Stimulated activated effector memory CD8-positive, alpha-beta T cell treated with anti-CD3 and anti-CD28 coated beads, Interleukin-12 subunit alpha, Interleukin-12 subunit beta, amount 100 ng/mL, for 72 hours (primary cell): ENCODE measurements at regions not wholly inside any gene's neighbourhood (a gene's known extent, or its start where the extent isn't known, plus 50 kb on each side); places are given as distances from the start of the nearest gene placed in this dataset.

Experiments used
- ATAC-seq: fragments of 150-1000 bp; cut with Tn5 transposase; 2 replicates; pipeline ENCODE4 v1.10.0; 2021
- DNase-seq, 2 donors: peaks; one replicate each; pipeline ENCODE4 v3.0.0; 2021 to 2022; ENCODE audit warnings: low spot score in 2 of 2
- H3K27ac Mint-ChIP-seq: one replicate; pipeline ENCODE4 v1.8.0; 2022; ENCODE audit warnings: mild to moderate bottlenecking, mixed read lengths
- H3K36me3 Mint-ChIP-seq: one replicate; pipeline ENCODE4 v1.8.0; 2022; ENCODE audit warnings: mild to moderate bottlenecking, mixed read lengths
- H3K4me1 Mint-ChIP-seq: one replicate; pipeline ENCODE4 v1.8.0; 2022; ENCODE audit warnings: mixed read lengths
- H3K4me3 Mint-ChIP-seq: one replicate; pipeline ENCODE4 v1.8.0; 2022; ENCODE audit warnings: mild to moderate bottlenecking, mixed read lengths
- H3K9me3 Mint-ChIP-seq: one replicate; pipeline ENCODE4 v1.8.0; 2022; ENCODE audit warnings: mixed read lengths

DNA sequence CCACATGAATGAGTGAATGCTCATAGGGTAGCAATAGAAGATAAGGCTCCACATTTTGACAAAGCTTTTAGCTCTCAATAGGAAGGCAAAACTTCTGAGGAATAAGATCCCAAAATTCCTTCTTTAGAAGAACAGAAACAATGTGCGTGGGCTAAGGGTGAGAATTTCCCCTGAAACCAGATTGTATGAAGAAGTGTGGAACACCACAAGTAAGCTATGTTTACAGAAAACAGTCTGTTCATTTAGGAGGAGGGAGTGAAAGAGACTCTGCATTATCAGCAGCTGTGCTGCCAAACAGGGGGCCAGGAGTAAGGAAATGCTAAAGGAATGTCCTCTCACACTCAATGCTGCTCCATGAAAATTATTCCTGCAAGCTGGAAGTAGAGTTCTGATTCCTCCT, 851.6 kb downstream of the CENPC start:
- ATAC-seq = no peak
- no peaks in the 10 kb centered on the region for H3K4me1 Mint-ChIP-seq
- no peak overlapping the region for H3K27ac Mint-ChIP-seq
- DNase-seq = no peak
- peaks cover 23% of the 10 kb centered on the region for H3K9me3 Mint-ChIP-seq
- H3K36me3 Mint-ChIP-seq = no peaks in the 10 kb centered on the region
- no peak overlapping the region for H3K4me3 Mint-ChIP-seq

DNA sequence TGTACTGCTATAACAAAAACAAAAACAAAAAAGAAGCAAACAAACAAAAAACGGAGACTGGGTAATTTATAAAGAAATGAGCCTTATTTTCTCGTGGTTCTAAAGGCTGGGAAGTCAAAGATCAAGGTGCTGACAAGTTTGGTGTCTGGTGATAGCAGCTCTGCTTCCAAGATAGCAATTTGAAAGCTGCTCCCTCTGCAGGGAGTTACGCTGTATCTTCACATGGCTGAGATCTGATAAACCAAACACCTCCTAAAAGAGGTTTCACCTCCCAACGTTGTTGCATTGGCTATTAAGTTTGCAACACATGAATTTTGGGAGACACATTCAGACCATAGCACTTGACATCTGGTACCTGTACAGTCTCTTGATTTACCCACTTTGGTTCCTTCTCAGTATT, 854.2 kb downstream of the CENPC start:
- H3K4me1 Mint-ChIP-seq = no peaks in the 10 kb centered on the region
- no peak for DNase-seq
- ATAC-seq = no peak
- H3K27ac Mint-ChIP-seq = no peak overlapping the region
- H3K9me3 Mint-ChIP-seq = peaks cover 18% of the 10 kb centered on the region
- no peaks in the 10 kb centered on the region for H3K36me3 Mint-ChIP-seq
- H3K4me3 Mint-ChIP-seq = no peak overlapping the region

- DNase-seq (no peak), ATAC-seq (no peak)
- H3K27ac Mint-ChIP-seq = no peak overlapping the region
- H3K9me3 Mint-ChIP-seq = peaks cover 13% of the 10 kb centered on the region
- no peaks in the 10 kb centered on the region for H3K4me1 Mint-ChIP-seq
- no peaks in the 10 kb centered on the region for H3K36me3 Mint-ChIP-seq
- H3K4me3 Mint-ChIP-seq = no peak overlapping the region
Observed at GRCh38 chr4:66688674-66689073, 856.6 kb downstream of the CENPC start.

DNA sequence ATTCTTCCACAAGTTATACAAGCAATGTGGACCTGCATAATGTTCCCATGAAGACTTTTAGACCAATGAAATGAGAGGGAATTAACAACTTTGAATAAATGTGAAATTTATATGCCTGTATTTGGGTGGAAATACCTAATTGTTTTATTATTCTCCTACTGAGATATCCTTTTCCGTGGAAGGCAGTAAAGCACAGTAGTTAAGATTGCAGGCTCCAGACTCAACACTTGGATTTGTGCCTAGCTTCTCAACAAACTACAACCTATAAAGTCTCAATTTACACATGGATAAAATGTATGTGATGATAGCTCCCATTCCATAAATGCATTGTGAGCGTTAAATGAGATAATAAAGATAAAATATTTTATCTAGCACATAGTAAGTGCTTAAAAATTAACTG, 857.8 kb downstream of the CENPC start:
- Mint-ChIP-seq H3K36me3 (no peaks in the 10 kb centered on the region), H3K27ac (no peak overlapping the region)

DNA sequence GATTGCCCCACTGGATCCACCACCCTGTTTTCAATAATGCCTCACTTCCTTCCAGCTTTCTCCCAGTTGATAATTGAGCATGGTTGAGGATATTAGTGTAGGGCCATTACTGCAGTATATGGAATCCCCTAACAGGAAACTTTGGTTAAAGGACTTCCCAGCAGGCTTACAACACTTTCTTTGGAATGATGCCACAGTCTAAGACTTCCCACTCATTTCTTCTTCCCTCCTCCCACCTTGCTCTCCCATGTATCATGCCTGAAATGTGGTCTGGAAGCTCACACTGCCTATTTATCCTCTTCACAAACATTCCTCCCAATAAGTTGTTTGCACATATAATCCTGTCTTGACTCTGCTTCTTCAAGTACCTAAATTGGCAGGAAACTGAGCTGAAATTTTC, 863.3 kb downstream of the CENPC start:
- Mint-ChIP-seq H3K9me3 (peaks cover 11% of the 10 kb centered on the region), H3K4me3 (no peak overlapping the region), H3K36me3 (no peaks in the 10 kb centered on the region), H3K4me1 (no peaks in the 10 kb centered on the region), H3K27ac (no peak overlapping the region)
- ATAC-seq (no peak), DNase-seq (no peak)

More for the DNA sequence above, 857.8 kb downstream of the CENPC start:
- no peak for ATAC-seq
- Mint-ChIP-seq H3K4me1 (no peaks in the 10 kb centered on the region), H3K9me3 (peaks cover 7% of the 10 kb centered on the region), H3K4me3 (no peak overlapping the region)
- no peak for DNase-seq

GRCh38 chr4:66667249-66667648, 878.1 kb downstream of the CENPC start:
- H3K27ac Mint-ChIP-seq = no peak overlapping the region
- no peak for ATAC-seq
- DNase-seq = no peak
- no peak overlapping the region for H3K4me3 Mint-ChIP-seq
- H3K9me3 Mint-ChIP-seq = peaks cover 3% of the 10 kb centered on the region
- H3K4me1 Mint-ChIP-seq = no peaks in the 10 kb centered on the region
- H3K36me3 Mint-ChIP-seq = no peaks in the 10 kb centered on the region

- H3K36me3 Mint-ChIP-seq = no peaks in the 10 kb centered on the region
- no peaks in the 10 kb centered on the region for H3K4me1 Mint-ChIP-seq
- ATAC-seq (no peak), DNase-seq (no peak)
- peaks cover 8% of the 10 kb centered on the region for H3K9me3 Mint-ChIP-seq
- no peak overlapping the region for H3K27ac Mint-ChIP-seq
- H3K4me3 Mint-ChIP-seq = no peak overlapping the region
Observed at GRCh38 chr4:66662620-66663019, 882.7 kb downstream of the CENPC start.

- no peak overlapping the region for H3K4me3 Mint-ChIP-seq
- ATAC-seq (no peak), DNase-seq (no peak)
- no peak overlapping the region for H3K27ac Mint-ChIP-seq
- no peaks in the 10 kb centered on the region for H3K4me1 Mint-ChIP-seq
- no peaks in the 10 kb centered on the region for H3K36me3 Mint-ChIP-seq
- H3K9me3 Mint-ChIP-seq = peaks cover 8% of the 10 kb centered on the region
Observed at GRCh38 chr4:66658809-66659208, 886.5 kb downstream of the CENPC start.

GRCh38 chr4:66655505-66655904, 889.8 kb downstream of the CENPC start:
- Mint-ChIP-seq H3K4me3 (no peak overlapping the region), H3K36me3 (no peaks in the 10 kb centered on the region), H3K27ac (no peak overlapping the region), H3K9me3 (peaks cover 10% of the 10 kb centered on the region), H3K4me1 (no peaks in the 10 kb centered on the region)
- DNase-seq (no peak), ATAC-seq (no peak)

GRCh38 chr4:66653937-66654336, 891.4 kb downstream of the CENPC start:
- H3K4me3 Mint-ChIP-seq = no peak overlapping the region
- no peaks in the 10 kb centered on the region for H3K36me3 Mint-ChIP-seq
- no peak overlapping the region for H3K27ac Mint-ChIP-seq
- H3K9me3 Mint-ChIP-seq = peaks cover 3% of the 10 kb centered on the region
- no peaks in the 10 kb centered on the region for H3K4me1 Mint-ChIP-seq
- ATAC-seq (no peak), DNase-seq (no peak)

GRCh38 chr4:66649236-66649635, 896.1 kb downstream of the CENPC start:
- H3K36me3 Mint-ChIP-seq = no peaks in the 10 kb centered on the region
- no peaks in the 10 kb centered on the region for H3K4me1 Mint-ChIP-seq
- ATAC-seq (no peak), DNase-seq (no peak)
- no peak overlapping the region for H3K27ac Mint-ChIP-seq
- peaks cover 3% of the 10 kb centered on the region for H3K9me3 Mint-ChIP-seq
- H3K4me3 Mint-ChIP-seq = no peak overlapping the region

DNA sequence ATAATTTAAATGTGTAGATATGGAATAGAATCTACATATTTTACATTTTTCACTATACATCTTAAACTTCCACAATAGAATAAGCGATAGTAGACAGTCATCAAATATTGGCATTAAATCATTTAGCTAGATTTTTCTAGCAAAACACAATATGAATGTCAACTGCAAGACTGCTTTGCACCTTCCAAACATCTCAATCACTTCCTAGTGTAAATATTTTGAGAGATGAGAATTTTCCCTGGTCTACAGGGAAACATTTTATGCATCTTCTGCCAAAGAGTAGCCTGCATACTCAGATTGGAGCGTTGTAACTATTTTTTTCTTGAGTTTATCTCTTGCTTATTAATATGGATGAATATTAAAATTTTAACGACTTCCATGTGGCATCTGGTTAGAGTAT, 897.4 kb downstream of the CENPC start:
- no peak for DNase-seq
- no peaks in the 10 kb centered on the region for H3K9me3 Mint-ChIP-seq
- H3K4me3 Mint-ChIP-seq = no peak overlapping the region
- no peaks in the 10 kb centered on the region for H3K36me3 Mint-ChIP-seq
- H3K27ac Mint-ChIP-seq = no peak overlapping the region
- H3K4me1 Mint-ChIP-seq = no peaks in the 10 kb centered on the region
- no peak for ATAC-seq

- DNase-seq (no peak), ATAC-seq (no peak)
- H3K4me1 Mint-ChIP-seq = no peaks in the 10 kb centered on the region
- no peaks in the 10 kb centered on the region for H3K9me3 Mint-ChIP-seq
- H3K4me3 Mint-ChIP-seq = no peak overlapping the region
- no peaks in the 10 kb centered on the region for H3K36me3 Mint-ChIP-seq
- H3K27ac Mint-ChIP-seq = no peak overlapping the region
Observed at GRCh38 chr4:66647476-66647875, 897.8 kb downstream of the CENPC start.

GRCh38 chr4:66640233-66640990, 904.9 kb downstream of the CENPC start:
- Mint-ChIP-seq H3K36me3 (no peaks in the 10 kb centered on the region), H3K4me1 (no peaks in the 10 kb centered on the region), H3K27ac (no peak overlapping the region), H3K4me3 (no peak overlapping the region), H3K9me3 (peaks cover 7% of the 10 kb centered on the region)
- DNase-seq = no peak
- ATAC-seq = no peak

GRCh38 chr4:66639361-66639760, 905.9 kb downstream of the CENPC start:
- ATAC-seq (no peak), DNase-seq (no peak)
- no peak overlapping the region for H3K27ac Mint-ChIP-seq
- H3K4me3 Mint-ChIP-seq = no peak overlapping the region
- no peaks in the 10 kb centered on the region for H3K4me1 Mint-ChIP-seq
- peaks cover 14% of the 10 kb centered on the region for H3K9me3 Mint-ChIP-seq
- H3K36me3 Mint-ChIP-seq = no peaks in the 10 kb centered on the region

DNA sequence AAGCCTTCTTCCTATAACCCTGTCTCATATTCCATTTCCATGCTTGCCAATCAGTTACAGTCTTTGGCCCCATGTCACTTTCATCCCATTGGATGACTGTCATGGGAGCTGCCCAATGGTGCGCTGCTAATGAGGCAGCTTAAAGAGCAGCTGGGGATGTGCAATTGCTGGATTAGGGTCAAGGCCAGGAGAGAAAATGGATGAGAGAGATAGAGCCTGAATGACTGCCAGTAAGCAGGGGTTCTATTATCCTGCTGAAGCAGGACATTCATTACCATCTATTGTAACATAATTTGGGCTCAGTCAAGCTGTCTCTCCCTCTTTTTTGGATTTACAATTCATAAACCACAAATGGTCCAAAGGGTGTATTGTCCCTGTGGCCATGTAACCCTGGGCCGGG, 909.0 kb downstream of the CENPC start:
- Mint-ChIP-seq H3K36me3 (no peaks in the 10 kb centered on the region), H3K9me3 (peaks cover 17% of the 10 kb centered on the region), H3K4me1 (no peaks in the 10 kb centered on the region), H3K4me3 (no peak overlapping the region), H3K27ac (no peak overlapping the region)
- ATAC-seq = no peak
- no peak for DNase-seq

DNA sequence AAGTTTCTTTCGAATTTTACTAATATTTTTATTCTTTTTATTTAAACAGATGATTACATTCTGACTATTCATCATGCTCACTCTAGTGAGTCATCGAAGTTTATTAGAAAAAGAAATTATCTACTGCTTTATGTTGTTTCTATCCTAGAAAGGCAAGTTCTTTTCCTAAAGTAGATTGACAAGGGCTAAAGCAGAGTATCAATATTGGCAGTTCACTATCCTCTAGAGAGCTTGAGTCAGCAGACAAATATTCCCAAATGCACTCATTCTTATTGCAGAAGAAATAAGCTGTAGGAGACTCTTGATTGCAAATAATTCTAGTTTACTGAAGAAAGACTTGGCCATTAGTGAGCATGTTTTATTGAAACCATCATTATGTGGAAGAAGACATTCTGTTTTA, 911.8 kb downstream of the CENPC start:
- ATAC-seq = no peak
- Mint-ChIP-seq H3K9me3 (peaks cover 17% of the 10 kb centered on the region), H3K4me1 (no peaks in the 10 kb centered on the region), H3K27ac (no peak overlapping the region), H3K4me3 (no peak overlapping the region), H3K36me3 (no peaks in the 10 kb centered on the region)
- DNase-seq = no peak
